Transverse colon (tissue), 4 donors: ENCODE measurements at regions not wholly inside any gene's neighbourhood (a gene's known extent, or its start where the extent isn't known, plus 50 kb on each side); places are given as distances from the start of the nearest gene placed in this dataset.

ENCODE experiments used
- EP300 ChIP-seq: sonication (generic); formaldehyde crosslinking; IDR thresholded peaks from one replicate; pipeline ENCODE4 v1.6.1; 2017; ENCODE audit warnings: antibody characterized with exemption, low read depth
- POLR2A ChIP-seq: fragments of 450-650 bp; IDR thresholded peaks from one replicate; pipeline ENCODE4 v1.6.1; 2016; ENCODE audit warnings: antibody characterized with exemption, mild to moderate bottlenecking, moderate library complexity
- POLR2AphosphoS5 ChIP-seq, 3 donors: sonication (generic); formaldehyde crosslinking; IDR thresholded peaks; one replicate each; pipeline ENCODE4 v1.6.1; 2016; ENCODE audit warnings: antibody characterized with exemption in 3 of 3
- TF ChIP-seq, protein P1 (sequence below), 5 experiments: fragments of 200-600 bp in 3 of 5; fragments of 450-650 bp in 2 of 5; sonication (generic) in 3 of 5; IDR thresholded peaks; 1 replicate in 2 of 5; 2 replicates in 3 of 5; pipeline ENCODE4 v1.5.1; 2016 to 2017; ENCODE audit warnings: antibody characterized with exemption in 5 of 5, inconsistent platforms in 3 of 5, mild to moderate bottlenecking in 2 of 5, moderate library complexity in 1 of 5

DNA sequence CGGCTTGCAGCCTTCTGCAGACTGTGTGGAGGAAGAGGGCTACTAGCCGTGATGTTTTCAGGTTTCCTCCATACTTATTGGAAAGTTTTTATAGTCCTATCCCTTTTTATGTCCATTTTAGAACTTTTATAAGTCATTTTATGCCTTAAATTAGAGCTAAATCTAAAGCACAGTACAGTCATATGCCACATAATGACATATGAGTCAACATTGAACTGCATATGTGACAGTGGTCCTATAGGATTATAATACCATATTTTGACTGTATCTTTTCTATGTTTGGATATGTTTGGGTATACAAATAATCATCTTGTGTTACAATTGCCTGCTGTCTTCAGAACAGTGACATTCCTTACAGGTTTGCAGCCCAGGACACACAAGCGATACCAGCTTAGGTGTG is 200.2 kb downstream of the SPRY1 start:
- TF ChIP-seq, protein P1, sequence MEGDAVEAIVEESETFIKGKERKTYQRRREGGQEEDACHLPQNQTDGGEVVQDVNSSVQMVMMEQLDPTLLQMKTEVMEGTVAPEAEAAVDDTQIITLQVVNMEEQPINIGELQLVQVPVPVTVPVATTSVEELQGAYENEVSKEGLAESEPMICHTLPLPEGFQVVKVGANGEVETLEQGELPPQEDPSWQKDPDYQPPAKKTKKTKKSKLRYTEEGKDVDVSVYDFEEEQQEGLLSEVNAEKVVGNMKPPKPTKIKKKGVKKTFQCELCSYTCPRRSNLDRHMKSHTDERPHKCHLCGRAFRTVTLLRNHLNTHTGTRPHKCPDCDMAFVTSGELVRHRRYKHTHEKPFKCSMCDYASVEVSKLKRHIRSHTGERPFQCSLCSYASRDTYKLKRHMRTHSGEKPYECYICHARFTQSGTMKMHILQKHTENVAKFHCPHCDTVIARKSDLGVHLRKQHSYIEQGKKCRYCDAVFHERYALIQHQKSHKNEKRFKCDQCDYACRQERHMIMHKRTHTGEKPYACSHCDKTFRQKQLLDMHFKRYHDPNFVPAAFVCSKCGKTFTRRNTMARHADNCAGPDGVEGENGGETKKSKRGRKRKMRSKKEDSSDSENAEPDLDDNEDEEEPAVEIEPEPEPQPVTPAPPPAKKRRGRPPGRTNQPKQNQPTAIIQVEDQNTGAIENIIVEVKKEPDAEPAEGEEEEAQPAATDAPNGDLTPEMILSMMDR (IDR thresholded peaks at IDR 0.05) = no peak
- TF ChIP-seq POLR2A (no peak), POLR2AphosphoS5 (IDR thresholded peaks at IDR 0.05) (no peak), EP300 (no peak)
